PC-9 (cell line): ENCODE measurements at regions not wholly inside any gene's neighbourhood (a gene's known extent, or its start where the extent isn't known, plus 50 kb on each side); places are given as distances from the start of the nearest gene placed in this dataset.

Source experiments
- BruUV-seq: library from RNA; stranded (reverse); fragments of 400-500 nt; replicated peaks from 2 replicates; lab custom pipeline; 2021; lab: Mats Ljungman, UMichigan
- CTCF ChIA-PET: fragments of 300-600 bp; sonication (Branson Sonifier 250); formaldehyde crosslinking; loops from one replicate; lab custom pipeline; 2022; ENCODE audit warnings: antibody characterized with exemption; lab: Charles Lee
- POLR2A ChIA-PET: fragments of 300-600 bp; sonication (Branson Sonifier 250); formaldehyde crosslinking; loops from one replicate; lab custom pipeline; 2022; ENCODE audit warnings: antibody characterized with exemption; ENCODE audit not compliant: unreplicated experiment; lab: Charles Lee
- DNase-seq, 2 experiments: peaks; one replicate each; pipeline versions ENCODE4 v3.0.0 to v3.0.0-alpha.2; 2015 to 2022; ENCODE audit warnings: mixed read lengths in 1 of 2
- H2AFZ ChIP-seq: fragments of 200-600 bp; sonication (generic); 2 replicates; pipeline ENCODE4 v1.8.1; 2017; ENCODE audit warnings: antibody characterized with exemption
- H3F3A ChIP-seq: fragments of 200-600 bp; sonication (generic); 2 replicates; pipeline ENCODE4 v1.8.1; 2017; ENCODE audit warnings: antibody characterized with exemption, mild to moderate bottlenecking, low read depth; ENCODE audit not compliant: insufficient read depth
- H3K27ac ChIP-seq: fragments of 200-600 bp; sonication (generic); 2 replicates; pipeline ENCODE4 v1.6.1; 2016; ENCODE audit warnings: mixed run types
- H3K27me3 ChIP-seq: fragments of 200-600 bp; sonication (generic); 2 replicates; pipeline ENCODE4 v1.6.1; 2016; ENCODE audit warnings: low read depth, mixed run types; ENCODE audit not compliant: insufficient read depth
- H3K36me3 ChIP-seq: fragments of 200-600 bp; sonication (generic); 2 replicates; pipeline ENCODE4 v1.6.1; 2016; ENCODE audit warnings: low read depth, mixed run types
- H3K4me1 ChIP-seq: fragments of 200-600 bp; sonication (generic); replicated peaks from 2 replicates; pipeline ENCODE4 v1.6.1; 2016; ENCODE audit warnings: mixed run types; ENCODE audit not compliant: insufficient read depth
- H3K4me2 ChIP-seq: fragments of 200-600 bp; sonication (generic); 2 replicates; pipeline ENCODE4 v1.6.1; 2017; ENCODE audit warnings: mixed run types
- H3K4me3 ChIP-seq: fragments of 200-600 bp; sonication (generic); 2 replicates; pipeline ENCODE4 v1.6.1; 2016; ENCODE audit warnings: mixed run types
- H3K79me2 ChIP-seq: fragments of 200-600 bp; sonication (generic); 2 replicates; pipeline ENCODE4 v1.6.1; 2017; ENCODE audit warnings: low read depth, mixed run types
- H3K9me2 ChIP-seq: fragments of 200-600 bp; sonication (generic); 2 replicates; pipeline ENCODE4 v1.8.1; 2017; ENCODE audit warnings: mild to moderate bottlenecking; ENCODE audit not compliant: insufficient read depth
- H3K9me3 ChIP-seq: fragments of 200-600 bp; sonication (generic); 2 replicates; pipeline ENCODE4 v1.8.1; 2016; ENCODE audit warnings: low read depth; ENCODE audit not compliant: insufficient read depth
- H4K20me1 ChIP-seq: fragments of 200-600 bp; sonication (generic); 2 replicates; pipeline ENCODE4 v1.8.1; 2017; ENCODE audit not compliant: insufficient read depth
- CTCF ChIP-seq: fragments of 200-600 bp; sonication (generic); conservative IDR thresholded peaks from 2 replicates; pipeline ENCODE4 v1.6.1; 2017; ENCODE audit warnings: mixed run types, antibody characterized with exemption, mild to moderate bottlenecking, moderate library complexity
- EZH2 ChIP-seq: fragments of 200-600 bp; sonication (generic); IDR thresholded peaks from 2 replicates; pipeline ENCODE4 v1.8.0; 2017; ENCODE audit warnings: antibody characterized with exemption, low read depth
- intact Hi-C: fragments of 100-400 bp; cut with micrococcal nuclease; formaldehyde crosslinking; loops from one replicate; pipeline ENCODE4 v1.10.0; 2022; ENCODE audit not compliant: unreplicated experiment

- H2AFZ ChIP-seq: no peak overlapping the region
- CTCF ChIA-PET: no interaction called here
- H3K4me3 ChIP-seq: no peak overlapping the region
- POLR2A ChIA-PET: no interaction called here
- peak overlapping the region; percentile 47; the same call in 1 of the 2 replicates for H3K4me2 ChIP-seq
- H3K27ac ChIP-seq: no peak overlapping the region
- peaks cover 44% of the 10 kb centered on the region for H3K4me1 ChIP-seq
- no peaks in the 10 kb centered on the region for H3K79me2 ChIP-seq
- H3K27me3 ChIP-seq: no peaks in the 10 kb centered on the region
- DNase-seq: no peak
- H3F3A ChIP-seq: peaks cover 26% of the 10 kb centered on the region
- H4K20me1 ChIP-seq: no peaks in the 10 kb centered on the region
- no peaks in the 10 kb centered on the region for H3K9me2 ChIP-seq
- no TSS peak for BruUV-seq
- no peaks in the 10 kb centered on the region for H3K9me3 ChIP-seq
- no peak for TF ChIP-seq CTCF
- no peak for TF ChIP-seq EZH2
- intact Hi-C loops: no loop called here
- H3K36me3 ChIP-seq: no peaks in the 10 kb centered on the region
Observed at GRCh38 chr6:3609388-3609787, 142.1 kb downstream of the PXDC1 start.

GRCh38 chr6:3608159-3608558 lies 143.4 kb downstream of the PXDC1 start:
- intact Hi-C loops: no loop called here
- Histone ChIP-seq H3K79me2 (no peaks in the 10 kb centered on the region), H3K27me3 (no peaks in the 10 kb centered on the region), H3K9me3 (no peaks in the 10 kb centered on the region), H3K4me1 (peaks cover 47% of the 10 kb centered on the region), H3K4me3 (no peak overlapping the region), H4K20me1 (no peaks in the 10 kb centered on the region), H3K9me2 (no peaks in the 10 kb centered on the region), H3F3A (peaks cover 24% of the 10 kb centered on the region), H2AFZ (no peak overlapping the region), H3K4me2 (no peak overlapping the region), H3K36me3 (no peaks in the 10 kb centered on the region), H3K27ac (no peak overlapping the region)
- DNase-seq: no peak
- TF ChIP-seq EZH2 (no peak), CTCF (no peak)
- BruUV-seq: no TSS peak
- POLR2A ChIA-PET: no interaction called here
- CTCF ChIA-PET: interaction anchor here (0.8 kb wide), 1 partner anchor 20 kb away, joined by 4 read pairs; no protein-coding TSS in a partner anchor

- BruUV-seq: no TSS peak
- H3K4me2 ChIP-seq: no peak overlapping the region
- H3K9me3 ChIP-seq: 0 out of 2 replicates have a peak, but pooled peaks cover under 1% of the 10 kb centered on the region
- DNase-seq: no peak
- no peak overlapping the region for H3K27ac ChIP-seq
- no peak overlapping the region for H2AFZ ChIP-seq
- TF ChIP-seq CTCF (no peak), EZH2 (no peak)
- H3K79me2 ChIP-seq: no peaks in the 10 kb centered on the region
- no peaks in the 10 kb centered on the region for H3K36me3 ChIP-seq
- CTCF ChIA-PET: no interaction called here
- POLR2A ChIA-PET: no interaction called here
- peaks cover 19% of the 10 kb centered on the region; the same call in 1 of the 2 replicates for H3F3A ChIP-seq
- no peaks in the 10 kb centered on the region for H3K27me3 ChIP-seq
- no peaks in the 10 kb centered on the region for H4K20me1 ChIP-seq
- H3K9me2 ChIP-seq: no peaks in the 10 kb centered on the region
- intact Hi-C loops: no loop called here
- H3K4me1 ChIP-seq: peaks cover 41% of the 10 kb centered on the region
- H3K4me3 ChIP-seq: no peak overlapping the region
Observed at GRCh38 chr6:3607599-3607998, 143.9 kb downstream of the PXDC1 start.
